ENCODE measurements at regions not wholly inside any gene's neighbourhood (a gene's known extent, or its start where the extent isn't known, plus 50 kb on each side); places are given as distances from the start of the nearest gene placed in this dataset.

- TF ChIP-seq JUND (IDR thresholded peaks at IDR 0.05) (no peak), MAX (IDR thresholded peaks at IDR 0.05) (no peak), ZBTB33 (IDR thresholded peaks at IDR 0.05) (no peak), CTCF (IDR thresholded peaks at IDR 0.05; ENCODE audit: low read depth, low read length, missing input control) (no peak), EGR1 (IDR thresholded peaks at IDR 0.05; ENCODE audit: low read depth in 2 of 2) (no peak), FOXA2 (IDR thresholded peaks at IDR 0.05) (no peak)
Measured at GRCh38 chr13:91280801-91281200, 66.7 kb upstream of the MIR17HG start.

Data from liver (tissue), 3 donors.